HepG2 (cell line): ENCODE measurements at regions not wholly inside any gene's neighbourhood (a gene's known extent, or its start where the extent isn't known, plus 50 kb on each side); places are given as distances from the start of the nearest gene placed in this dataset.

Source experiments
- ADNP ChIP-seq: sonication (generic); formaldehyde crosslinking; IDR thresholded peaks from 2 replicates; pipeline ENCODE4 v1.4.0; 2020; ENCODE audit warnings: missing genetic modification reagents
- ATF7-NPFF ChIP-seq: sonication (generic); formaldehyde crosslinking; IDR thresholded peaks from 2 replicates; pipeline ENCODE4 v1.8.1; 2023; ENCODE audit warnings: mild to moderate bottlenecking, low read depth, missing genetic modification reagents, moderate library complexity
- CTCF ChIP-seq: sonication (generic); formaldehyde crosslinking; IDR thresholded peaks from 2 replicates; pipeline ENCODE4 v1.5.0; 2020; ENCODE audit warnings: mild to moderate bottlenecking, missing genetic modification reagents, moderate library complexity
- FIP1L1 ChIP-seq: fragments of 200-400 bp; formaldehyde crosslinking; IDR thresholded peaks from 2 replicates; pipeline ENCODE4 v1.6.1; 2018; ENCODE audit warnings: low read depth, mild to moderate bottlenecking, low read length, moderate library complexity, borderline replicate concordance; ENCODE audit not compliant: insufficient read depth
- FOXO1 ChIP-seq: sonication (generic); formaldehyde crosslinking; IDR thresholded peaks from 2 replicates; pipeline ENCODE4 v1.4.0; 2020; ENCODE audit warnings: missing genetic modification reagents
- GPN1 ChIP-seq: sonication (generic); formaldehyde crosslinking; IDR thresholded peaks from 2 replicates; pipeline ENCODE4 v1.5.1; 2020; ENCODE audit warnings: missing genetic modification reagents, borderline replicate concordance
- POLR2A ChIP-seq, 2 experiments: IDR thresholded peaks; 2 replicates each; pipeline ENCODE4 v1.6.1; 2011; ENCODE audit warnings: low read depth in 2 of 2, low read length in 2 of 2, mild to moderate bottlenecking in 1 of 2, moderate library complexity in 1 of 2; ENCODE audit not compliant: insufficient read depth in 1 of 2
- POLR2AphosphoS5 ChIP-seq: IDR thresholded peaks from 2 replicates; pipeline ENCODE4 v1.6.1; 2012; ENCODE audit warnings: low read depth, low read length
- RXRA ChIP-seq: sonication (generic); formaldehyde crosslinking; IDR thresholded peaks from 2 replicates; pipeline ENCODE4 v1.5.1; 2020; ENCODE audit warnings: missing genetic modification reagents
- STAG1 ChIP-seq: sonication (generic); formaldehyde crosslinking; IDR thresholded peaks from 2 replicates; pipeline ENCODE4 v1.4.0; 2020; ENCODE audit warnings: missing genetic modification reagents
- ZBTB7A ChIP-seq: sonication (generic); formaldehyde crosslinking; IDR thresholded peaks from 2 replicates; pipeline ENCODE4 v1.8.0; 2022; ENCODE audit warnings: mild to moderate bottlenecking, missing genetic modification reagents
- ZNF224 ChIP-seq: sonication (generic); formaldehyde crosslinking; IDR thresholded peaks from 2 replicates; pipeline ENCODE4 v1.5.0; 2020; ENCODE audit warnings: mild to moderate bottlenecking, missing genetic modification reagents
- ZNF790 ChIP-seq: sonication (generic); formaldehyde crosslinking; IDR thresholded peaks from 2 replicates; pipeline ENCODE4 v1.8.0; 2022; ENCODE audit warnings: missing genetic modification reagents, mild to moderate bottlenecking, borderline replicate concordance

- TF ChIP-seq ZBTB7A (CRISPR knock-in tag) (no peak), GPN1 (CRISPR knock-in tag) (no peak), FOXO1 (no peak), ZNF224 (CRISPR knock-in tag) (no peak), STAG1 (CRISPR knock-in tag) (no peak), FIP1L1 (no peak), ADNP (CRISPR knock-in tag) (no peak), ZNF790 (CRISPR knock-in tag) (no peak), CTCF (CRISPR knock-in tag) (no peak), POLR2A (IDR thresholded peaks at IDR 0.05; ENCODE audit: insufficient read depth in 1 of 2, low read depth in 2 of 2, low read length in 2 of 2) (no peak), ATF7-NPFF (no peak), POLR2AphosphoS5 (no peak), RXRA (CRISPR knock-in tag) (no peak)
Measured at GRCh38 chr6:126440923-126441322, 101.0 kb downstream of the CENPW start.
